BJ (cell line): ENCODE measurements at regions not wholly inside any gene's neighbourhood (a gene's known extent, or its start where the extent isn't known, plus 50 kb on each side); places are given as distances from the start of the nearest gene placed in this dataset.

Source experiments
- CTCF ChIA-PET: fragments of 350-600 bp; formaldehyde crosslinking; extraction: SDS; loops from one replicate; lab custom pipeline; 2021; ENCODE audit warnings: antibody characterized with exemption, inconsistent platforms; lab: Yijun Ruan, JAX
- POLR2A ChIA-PET: fragments of 300-600 bp; sonication (Branson Sonifier 250); formaldehyde crosslinking; extraction: SDS; loops from one replicate; lab custom pipeline; 2021; ENCODE audit warnings: antibody characterized with exemption; lab: Charles Lee
- DNase-seq: peaks from one replicate; pipeline ENCODE4 v3.0.0-alpha.2; 2011; ENCODE audit warnings: low read depth
- H3K27me3 ChIP-seq: 2 replicates; pipeline ENCODE4 v1.6.0; 2011; ENCODE audit warnings: low read length; ENCODE audit not compliant: control insufficient read depth, insufficient read depth
- H3K36me3 ChIP-seq: 2 replicates; pipeline ENCODE4 v1.5.1; 2011; ENCODE audit warnings: low read length; ENCODE audit not compliant: control insufficient read depth, insufficient read depth
- H3K4me3 ChIP-seq: 2 replicates; pipeline ENCODE4 v1.5.1; 2011; ENCODE audit warnings: low read depth, mild to moderate bottlenecking, control low read depth, low read length
- CTCF ChIP-seq: IDR thresholded peaks from 2 replicates; pipeline ENCODE4 v1.5.1; 2011; ENCODE audit warnings: low read depth, mild to moderate bottlenecking, control low read depth, inconsistent platforms, low read length, moderate library complexity; ENCODE audit not compliant: insufficient read depth

GRCh38 chr14:105867961-105868599, 341.7 kb downstream of the TMEM121 start:
- no peak for TF ChIP-seq CTCF
- Histone ChIP-seq H3K27me3 (no peaks in the 10 kb centered on the region), H3K36me3 (no peaks in the 10 kb centered on the region), H3K4me3 (no peak overlapping the region)
- POLR2A ChIA-PET, result no interaction called here
- DNase-seq, result no peak
- CTCF ChIA-PET, result no interaction called here

DNA sequence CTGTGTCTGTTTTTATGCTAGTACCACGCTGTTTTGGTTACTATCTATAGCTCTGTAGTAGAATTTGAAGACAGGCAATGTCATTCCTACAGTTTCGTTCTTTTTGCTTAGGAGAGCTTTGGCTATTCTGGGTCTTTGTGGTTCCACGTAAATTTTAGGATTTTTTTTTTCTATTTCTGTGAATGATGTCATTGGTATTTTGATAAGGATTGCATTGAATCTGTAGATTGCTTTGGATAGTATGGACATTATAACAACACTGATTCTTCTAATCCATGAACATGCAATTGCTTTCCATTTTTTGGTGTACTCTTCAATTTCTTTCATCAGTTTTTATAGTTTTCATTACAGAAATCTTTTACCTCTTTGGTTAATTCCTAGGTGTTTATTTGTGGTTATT, 345.2 kb downstream of the TMEM121 start:
- ChIA-PET CTCF (no interaction called here), POLR2A (no interaction called here)

GRCh38 chr14:105873870-105874512, 347.6 kb downstream of the TMEM121 start:
- Histone ChIP-seq H3K36me3 (no peaks in the 10 kb centered on the region), H3K27me3 (no peaks in the 10 kb centered on the region), H3K4me3 (no peak overlapping the region)
- CTCF ChIA-PET, result no interaction called here
- DNase-seq, result no peak
- POLR2A ChIA-PET, result no interaction called here
- TF ChIP-seq CTCF, result no peak

More for the DNA sequence above, 345.2 kb downstream of the TMEM121 start:
- TF ChIP-seq CTCF, result no peak
- DNase-seq, result no peak
- H3K27me3 ChIP-seq, result no peaks in the 10 kb centered on the region
- no peak overlapping the region for H3K4me3 ChIP-seq
- H3K36me3 ChIP-seq, result no peaks in the 10 kb centered on the region

GRCh38 chr14:105876158-105876557, 349.8 kb downstream of the TMEM121 start:
- H3K4me3 ChIP-seq, result no peak overlapping the region
- POLR2A ChIA-PET, result no interaction called here
- DNase-seq, result no peak
- CTCF ChIA-PET, result no interaction called here
- no peaks in the 10 kb centered on the region for H3K27me3 ChIP-seq
- H3K36me3 ChIP-seq, result no peaks in the 10 kb centered on the region
- no peak for TF ChIP-seq CTCF

GRCh38 chr14:105876829-105877228, 350.4 kb downstream of the TMEM121 start:
- H3K36me3 ChIP-seq, result no peaks in the 10 kb centered on the region
- POLR2A ChIA-PET, result no interaction called here

More at GRCh38 chr14:105876829-105877228, 350.4 kb downstream of the TMEM121 start:
- TF ChIP-seq CTCF, result no peak
- H3K27me3 ChIP-seq, result no peaks in the 10 kb centered on the region
- H3K4me3 ChIP-seq, result no peak overlapping the region
- CTCF ChIA-PET, result no interaction called here
- DNase-seq, result no peak
